ENCODE measurements at regions not wholly inside any gene's neighbourhood (a gene's known extent, or its start where the extent isn't known, plus 50 kb on each side); places are given as distances from the start of the nearest gene placed in this dataset.
"Not testable (repeated sequence)": the region's sequence is repeated elsewhere in the genome, so short reads cannot be mapped to it uniquely, and the experiment has no call there.

DNA sequence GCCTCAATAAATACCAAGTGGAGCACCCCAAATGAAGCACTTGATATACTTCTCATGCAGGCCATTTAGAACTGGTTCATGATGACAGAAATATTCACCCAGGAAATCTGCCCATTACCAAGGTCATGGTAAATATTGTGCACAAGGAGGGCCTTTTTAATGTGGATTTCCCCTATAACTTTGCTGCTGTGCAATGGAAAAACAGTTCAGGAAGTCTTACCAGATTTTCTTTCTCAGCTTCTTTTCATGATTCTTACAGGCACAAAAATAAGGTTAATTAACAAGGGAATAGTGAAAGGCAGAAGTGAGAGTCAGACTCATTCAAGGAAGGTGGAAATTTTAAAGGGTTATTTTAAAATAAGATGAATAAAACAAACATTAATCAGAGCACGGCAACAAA lies 904.3 kb upstream of the GRIA3 start:
- no peak for DNase-seq
- H3K9me3 ChIP-seq = no peaks in the 10 kb centered on the region
- no peaks in the 10 kb centered on the region for H3K4me1 ChIP-seq
- H3K27ac Mint-ChIP-seq (ENCODE audit: unreplicated experiment) = no peak overlapping the region
- no peaks in the 10 kb centered on the region for H3K27me3 ChIP-seq (replicated peaks; ENCODE audit: control insufficient read depth, insufficient read depth, low read length)
- TF ChIP-seq, protein P1, sequence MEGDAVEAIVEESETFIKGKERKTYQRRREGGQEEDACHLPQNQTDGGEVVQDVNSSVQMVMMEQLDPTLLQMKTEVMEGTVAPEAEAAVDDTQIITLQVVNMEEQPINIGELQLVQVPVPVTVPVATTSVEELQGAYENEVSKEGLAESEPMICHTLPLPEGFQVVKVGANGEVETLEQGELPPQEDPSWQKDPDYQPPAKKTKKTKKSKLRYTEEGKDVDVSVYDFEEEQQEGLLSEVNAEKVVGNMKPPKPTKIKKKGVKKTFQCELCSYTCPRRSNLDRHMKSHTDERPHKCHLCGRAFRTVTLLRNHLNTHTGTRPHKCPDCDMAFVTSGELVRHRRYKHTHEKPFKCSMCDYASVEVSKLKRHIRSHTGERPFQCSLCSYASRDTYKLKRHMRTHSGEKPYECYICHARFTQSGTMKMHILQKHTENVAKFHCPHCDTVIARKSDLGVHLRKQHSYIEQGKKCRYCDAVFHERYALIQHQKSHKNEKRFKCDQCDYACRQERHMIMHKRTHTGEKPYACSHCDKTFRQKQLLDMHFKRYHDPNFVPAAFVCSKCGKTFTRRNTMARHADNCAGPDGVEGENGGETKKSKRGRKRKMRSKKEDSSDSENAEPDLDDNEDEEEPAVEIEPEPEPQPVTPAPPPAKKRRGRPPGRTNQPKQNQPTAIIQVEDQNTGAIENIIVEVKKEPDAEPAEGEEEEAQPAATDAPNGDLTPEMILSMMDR (IDR thresholded peaks at IDR 0.05; ENCODE audit: insufficient read depth in 1 of 2, low read depth in 1 of 2, low read length in 1 of 2, severe bottlenecking in 1 of 2, unreplicated experiment in 1 of 2) = no peak
- H3K36me3 Mint-ChIP-seq (ENCODE audit: insufficient read depth, unreplicated experiment) = no peaks in the 10 kb centered on the region
- H3K36me3 ChIP-seq (ENCODE audit: control insufficient read depth, insufficient read depth, low read length) = no peaks in the 10 kb centered on the region
- H3K4me3 ChIP-seq (ENCODE audit: low read depth, low read length) = no peak overlapping the region
- ChIA-PET CTCF (no interaction called here), POLR2A (no interaction called here)
- BruUV-seq (replicated peaks) = no TSS peak
- no peaks in the 10 kb centered on the region for H3K4me1 Mint-ChIP-seq (ENCODE audit: low read depth, unreplicated experiment)
- no peaks in the 10 kb centered on the region for H3K9me3 Mint-ChIP-seq (ENCODE audit: unreplicated experiment)
- intact Hi-C loops (cut with micrococcal nuclease; ENCODE audit: unreplicated experiment) = no loop called here
- no peaks in the 10 kb centered on the region for H3K27me3 Mint-ChIP-seq (ENCODE audit: insufficient read depth, unreplicated experiment)
- no peak overlapping the region for H3K4me3 Mint-ChIP-seq (ENCODE audit: unreplicated experiment)

DNA sequence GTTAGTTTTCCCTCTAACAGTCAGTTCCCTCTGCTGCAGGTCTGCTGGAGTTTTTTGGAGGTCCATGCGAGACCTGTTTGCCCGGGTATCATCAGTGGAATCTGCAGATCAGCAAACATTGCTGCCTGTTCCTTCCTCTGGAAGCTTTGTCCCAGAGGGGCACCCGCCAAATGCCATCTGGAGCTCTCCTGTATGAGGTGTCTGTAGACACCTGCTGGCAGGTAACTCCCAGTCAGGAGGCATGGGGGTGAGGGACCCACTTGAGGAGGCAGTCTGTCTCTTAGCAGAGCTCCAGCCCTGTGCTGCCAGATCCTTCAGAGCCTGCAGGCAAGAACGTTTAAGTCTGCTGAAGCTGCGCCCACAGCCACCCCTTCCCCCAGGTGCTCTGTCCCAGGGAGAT lies 884.3 kb upstream of the GRIA3 start:
- H3K9me3 Mint-ChIP-seq (ENCODE audit: unreplicated experiment); CTCF ChIA-PET; H3K9me3 ChIP-seq; H3K4me1 Mint-ChIP-seq (ENCODE audit: low read depth, unreplicated experiment); POLR2A ChIA-PET; H3K27me3 Mint-ChIP-seq (ENCODE audit: insufficient read depth, unreplicated experiment); H3K27ac Mint-ChIP-seq (ENCODE audit: unreplicated experiment); H3K36me3 ChIP-seq (ENCODE audit: control insufficient read depth, insufficient read depth, low read length); intact Hi-C loops (cut with micrococcal nuclease; ENCODE audit: unreplicated experiment); H3K4me3 Mint-ChIP-seq (ENCODE audit: unreplicated experiment); H3K36me3 Mint-ChIP-seq (ENCODE audit: insufficient read depth, unreplicated experiment); DNase-seq; H3K4me1 ChIP-seq; H3K27me3 ChIP-seq (replicated peaks; ENCODE audit: control insufficient read depth, insufficient read depth, low read length); H3K4me3 ChIP-seq (ENCODE audit: low read depth, low read length); BruUV-seq (replicated peaks): not testable (repeated sequence)

DNA sequence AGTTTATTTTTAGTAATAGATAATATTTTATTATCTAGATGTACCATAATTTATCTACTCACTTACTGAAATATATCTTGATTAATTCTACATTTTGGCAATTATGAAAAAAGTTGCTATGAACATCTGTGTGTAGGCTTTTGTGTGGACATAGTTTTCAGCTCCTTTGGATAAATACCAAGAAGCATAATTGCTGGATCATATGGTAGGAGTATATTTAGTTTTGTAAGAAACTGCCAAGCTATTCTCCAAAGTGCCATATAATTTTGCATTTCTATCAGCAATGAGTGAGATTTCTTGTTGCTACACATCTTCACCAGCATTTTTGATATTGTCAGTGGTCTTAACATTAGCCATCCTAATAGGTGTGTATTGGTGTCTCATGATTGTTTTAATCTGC lies 882.6 kb upstream of the GRIA3 start:
- ChIA-PET POLR2A (no interaction called here), CTCF (no interaction called here)
- BruUV-seq (replicated peaks) = no TSS peak
- intact Hi-C loops (cut with micrococcal nuclease; ENCODE audit: unreplicated experiment) = no loop called here
- TF ChIP-seq, protein P1 (IDR thresholded peaks at IDR 0.05; ENCODE audit: insufficient read depth in 1 of 2, low read depth in 1 of 2, low read length in 1 of 2, severe bottlenecking in 1 of 2, unreplicated experiment in 1 of 2) = no peak
- DNase-seq = no peak
- H3K27me3 Mint-ChIP-seq (ENCODE audit: insufficient read depth, unreplicated experiment) = no peaks in the 10 kb centered on the region
- Histone ChIP-seq H3K4me1 (no peaks in the 10 kb centered on the region), H3K36me3 (ENCODE audit: control insufficient read depth, insufficient read depth, low read length) (no peaks in the 10 kb centered on the region), H3K9me3 (no peaks in the 10 kb centered on the region), H3K27me3 (replicated peaks; ENCODE audit: control insufficient read depth, insufficient read depth, low read length) (no peaks in the 10 kb centered on the region), H3K4me3 (ENCODE audit: low read depth, low read length) (no peak overlapping the region)
- H3K4me1 Mint-ChIP-seq (ENCODE audit: low read depth, unreplicated experiment) = no peaks in the 10 kb centered on the region
- no peaks in the 10 kb centered on the region for H3K36me3 Mint-ChIP-seq (ENCODE audit: insufficient read depth, unreplicated experiment)
- H3K9me3 Mint-ChIP-seq (ENCODE audit: unreplicated experiment) = no peaks in the 10 kb centered on the region
- H3K27ac Mint-ChIP-seq (ENCODE audit: unreplicated experiment) = no peak overlapping the region
- H3K4me3 Mint-ChIP-seq (ENCODE audit: unreplicated experiment) = no peak overlapping the region

DNA sequence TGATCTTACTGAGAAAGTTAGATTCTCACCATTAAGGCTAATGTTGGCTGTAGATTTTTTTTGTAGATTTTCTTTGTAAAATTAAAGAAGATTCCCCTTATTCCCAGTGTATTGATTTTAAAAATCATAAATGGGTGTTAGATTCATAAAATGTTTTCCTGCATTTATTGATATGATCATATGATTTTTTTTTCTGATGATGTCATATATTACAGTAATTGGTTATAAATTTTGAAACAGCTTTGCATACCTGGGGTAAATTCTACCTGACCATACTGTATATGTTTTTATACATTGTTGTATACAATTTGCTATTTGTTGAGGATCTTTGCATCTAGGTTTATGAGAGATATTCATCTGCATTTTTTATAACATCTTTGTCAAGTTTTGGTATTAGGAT lies 880.3 kb upstream of the GRIA3 start:
- Mint-ChIP-seq H3K4me3 (ENCODE audit: unreplicated experiment) (no peak overlapping the region), H3K9me3 (ENCODE audit: unreplicated experiment) (peaks cover 11% of the 10 kb centered on the region), H3K36me3 (ENCODE audit: insufficient read depth, unreplicated experiment) (no peaks in the 10 kb centered on the region), H3K27me3 (ENCODE audit: insufficient read depth, unreplicated experiment) (no peaks in the 10 kb centered on the region), H3K27ac (ENCODE audit: unreplicated experiment) (no peak overlapping the region), H3K4me1 (ENCODE audit: low read depth, unreplicated experiment) (no peaks in the 10 kb centered on the region)
- Histone ChIP-seq H3K4me3 (ENCODE audit: low read depth, low read length) (no peak overlapping the region), H3K27me3 (replicated peaks; ENCODE audit: control insufficient read depth, insufficient read depth, low read length) (no peaks in the 10 kb centered on the region), H3K36me3 (ENCODE audit: control insufficient read depth, insufficient read depth, low read length) (no peaks in the 10 kb centered on the region), H3K9me3 (no peaks in the 10 kb centered on the region), H3K4me1 (no peaks in the 10 kb centered on the region)
- DNase-seq = no peak
- BruUV-seq (replicated peaks) = no TSS peak
- intact Hi-C loops (cut with micrococcal nuclease; ENCODE audit: unreplicated experiment) = no loop called here
- POLR2A ChIA-PET = no interaction called here
- TF ChIP-seq, protein P1 (IDR thresholded peaks at IDR 0.05; ENCODE audit: insufficient read depth in 1 of 2, low read depth in 1 of 2, low read length in 1 of 2, severe bottlenecking in 1 of 2, unreplicated experiment in 1 of 2) = no peak
- CTCF ChIA-PET = no interaction called here

All from Caco-2 (cell line).